ENCODE measurements at regions not wholly inside any gene's neighbourhood (a gene's known extent, or its start where the extent isn't known, plus 50 kb on each side); places are given as distances from the start of the nearest gene placed in this dataset.
"Not testable (repeated sequence)": the region's sequence is repeated elsewhere in the genome, so short reads cannot be mapped to it uniquely, and the experiment has no call there.

- DNase-seq = no peak
These were observed 155.2 kb downstream of the BTBD3 start for GRCh38 chr20:12072954-12073264.

- no peak for DNase-seq
These were observed 156.5 kb downstream of the BTBD3 start for GRCh38 chr20:12074111-12074655.

- no peak for DNase-seq
These were observed 158.5 kb downstream of the BTBD3 start for GRCh38 chr20:12076200-12076599.

- DNase-seq = no peak
These were observed 160.2 kb downstream of the BTBD3 start for GRCh38 chr20:12077875-12078274.

GRCh38 chr20:12079490-12079889 is 161.8 kb downstream of the BTBD3 start:
- no peak for DNase-seq

- DNase-seq = no peak
These were observed 165.6 kb downstream of the BTBD3 start for GRCh38 chr20:12083269-12083668.

GRCh38 chr20:12084482-12084881 is 166.8 kb downstream of the BTBD3 start:
- no peak for DNase-seq

GRCh38 chr20:12086359-12086758 is 168.7 kb downstream of the BTBD3 start:
- no peak for DNase-seq

GRCh38 chr20:12090920-12091319 is 173.2 kb downstream of the BTBD3 start:
- DNase-seq = no peak

- no peak for DNase-seq
These were observed 175.5 kb downstream of the BTBD3 start for GRCh38 chr20:12093057-12093796.

- not testable (repeated sequence) for DNase-seq
These were observed 176.1 kb downstream of the BTBD3 start for GRCh38 chr20:12093797-12094190.

- no peak for DNase-seq
These were observed 177.7 kb downstream of the BTBD3 start for GRCh38 chr20:12095180-12095920.

- DNase-seq = no peak
These were observed 180.7 kb downstream of the BTBD3 start for GRCh38 chr20:12098421-12098820.

- DNase-seq = no peak
These were observed 191.2 kb downstream of the BTBD3 start for GRCh38 chr20:12108846-12109245.

GRCh38 chr20:12110274-12110673 is 192.6 kb downstream of the BTBD3 start:
- DNase-seq = no peak

- no peak for DNase-seq
These were observed 193.0 kb downstream of the BTBD3 start for GRCh38 chr20:12110711-12111110.

GRCh38 chr20:12111431-12112088 is 193.9 kb downstream of the BTBD3 start:
- DNase-seq = no peak

- no peak for DNase-seq
These were observed 194.4 kb downstream of the BTBD3 start for GRCh38 chr20:12112089-12112474.

- DNase-seq = no peak
These were observed 195.0 kb downstream of the BTBD3 start for GRCh38 chr20:12112665-12113064.

GRCh38 chr20:12113075-12113467 is 195.4 kb downstream of the BTBD3 start:
- DNase-seq = no peak

- no peak for DNase-seq
These were observed 196.0 kb downstream of the BTBD3 start for GRCh38 chr20:12113468-12114371.

GRCh38 chr20:12129114-12129513 is 211.4 kb downstream of the BTBD3 start:
- DNase-seq = not testable (repeated sequence)

GRCh38 chr20:12129532-12129931 is 211.8 kb downstream of the BTBD3 start:
- peak; percentile 40 for DNase-seq

Data from NCI-H1105 treated with DMSO at 0.1 percent for 48 hours (cell line).